ENCODE measurements at regions not wholly inside any gene's neighbourhood (a gene's known extent, or its start where the extent isn't known, plus 50 kb on each side); places are given as distances from the start of the nearest gene placed in this dataset.

GRCh38 chr12:91579516-91580263 lies 397.1 kb upstream of the DCN start:
- WGBS, 2 donors: 47 to 58% methylated on average over 3 of the region's 3 CpGs
- no peak overlapping the region for H3K27ac ChIP-seq (ENCODE audit: low read depth in 1 of 2, low read length in 1 of 2)
- no peaks in the 10 kb centered on the region for H3K36me3 ChIP-seq (ENCODE audit: control insufficient read depth in 4 of 4, insufficient read depth in 4 of 4, low read length in 4 of 4)
- no peak overlapping the region for H3K9ac ChIP-seq (ENCODE audit: insufficient read depth in 1 of 2, low read length in 2 of 2)
- no peak for TF ChIP-seq CTCF (IDR thresholded peaks at IDR 0.05; ENCODE audit: control extremely low read depth, extremely low read depth)
- H3K9me3 ChIP-seq (ENCODE audit: control insufficient read depth in 4 of 4, insufficient read depth in 3 of 4, low read length in 3 of 4): no peaks in the 10 kb centered on the region
- ATAC-seq (ENCODE audit: insufficient read depth, low FRiP score) (no peak), DNase-seq (no peak)
- peaks cover 0 to 12% (median 4%) of the 10 kb centered on the region in 5 donors for H3K4me1 ChIP-seq (ENCODE audit: control insufficient read depth in 5 of 5, insufficient read depth in 5 of 5, low read length in 5 of 5)
- no peak overlapping the region for H3K4me3 ChIP-seq
- H3K27me3 ChIP-seq (ENCODE audit: control insufficient read depth in 3 of 3, insufficient read depth in 3 of 3, low read length in 2 of 3): no peaks in the 10 kb centered on the region

- DNase-seq (peak in 2 of 3 donors; percentile 59 to 66), ATAC-seq (ENCODE audit: insufficient read depth, low FRiP score) (peak; percentile 53)
- H3K4me3 ChIP-seq: no peak overlapping the region
- WGBS, 2 donors: 22 to 29% methylated on average over 7 of the region's 7 CpGs
- H3K27me3 ChIP-seq (ENCODE audit: control insufficient read depth in 3 of 3, insufficient read depth in 3 of 3, low read length in 2 of 3): no peaks in the 10 kb centered on the region
- H3K4me1 ChIP-seq (ENCODE audit: control insufficient read depth in 5 of 5, insufficient read depth in 5 of 5, low read length in 5 of 5): peaks cover 0 to 15% (median 4%) of the 10 kb centered on the region in 5 donors
- TF ChIP-seq CTCF (IDR thresholded peaks at IDR 0.05; ENCODE audit: control extremely low read depth, extremely low read depth): peak; percentile 22
- H3K36me3 ChIP-seq (ENCODE audit: control insufficient read depth in 4 of 4, insufficient read depth in 4 of 4, low read length in 4 of 4): no peaks in the 10 kb centered on the region
- H3K27ac ChIP-seq (ENCODE audit: low read depth in 1 of 2, low read length in 1 of 2): no peak overlapping the region
- H3K9ac ChIP-seq (ENCODE audit: insufficient read depth in 1 of 2, low read length in 2 of 2): no peak overlapping the region
- H3K9me3 ChIP-seq (ENCODE audit: control insufficient read depth in 4 of 4, insufficient read depth in 3 of 4, low read length in 3 of 4): no peaks in the 10 kb centered on the region
Measured at GRCh38 chr12:91577586-91578539, 395.2 kb upstream of the DCN start.

- no peak for DNase-seq
- WGBS, 2 donors: 90 to 100% methylated on average over 1 of the region's 1 CpG
- Histone ChIP-seq H3K27ac (ENCODE audit: low read depth in 1 of 2, low read length in 1 of 2) (no peak overlapping the region), H3K9me3 (ENCODE audit: control insufficient read depth in 4 of 4, insufficient read depth in 3 of 4, low read length in 3 of 4) (no peaks in the 10 kb centered on the region), H3K4me1 (ENCODE audit: control insufficient read depth in 5 of 5, insufficient read depth in 5 of 5, low read length in 5 of 5) (peaks cover 0 to 15% (median 6%) of the 10 kb centered on the region in 5 donors), H3K27me3 (ENCODE audit: control insufficient read depth in 3 of 3, insufficient read depth in 3 of 3, low read length in 2 of 3) (no peaks in the 10 kb centered on the region), H3K4me3 (no peak overlapping the region), H3K9ac (ENCODE audit: insufficient read depth in 1 of 2, low read length in 2 of 2) (no peak overlapping the region), H3K36me3 (ENCODE audit: control insufficient read depth in 4 of 4, insufficient read depth in 4 of 4, low read length in 4 of 4) (no peaks in the 10 kb centered on the region)
- no peak for ATAC-seq (ENCODE audit: insufficient read depth, low FRiP score)
- no peak for TF ChIP-seq CTCF (IDR thresholded peaks at IDR 0.05; ENCODE audit: control extremely low read depth, extremely low read depth)
Measured at GRCh38 chr12:91576432-91576831, 393.8 kb upstream of the DCN start.
